A549 (cell line): ENCODE measurements at regions not wholly inside any gene's neighbourhood (a gene's known extent, or its start where the extent isn't known, plus 50 kb on each side); places are given as distances from the start of the nearest gene placed in this dataset.

Experiments
- ATAC-seq, 2 experiments: fragments of 200-7000 bp in 1 of 2; fragments of >200 bp in 1 of 2; cut with Nextera tagmentation in 1 of 2; cut with Tn5 transposase in 1 of 2; 3 replicates each; pipeline versions ENCODE4 v1.8.0 to v1.9.1; 2018 to 2020; ENCODE audit warnings: mild to moderate bottlenecking in 1 of 2, moderate library complexity in 1 of 2
- CTCF ChIA-PET: fragments of 300-600 bp; sonication (Branson Sonifier 250); formaldehyde crosslinking; extraction: SDS; loops from one replicate; lab custom pipeline; 2021; ENCODE audit warnings: antibody characterized with exemption, inconsistent platforms; lab: Yijun Ruan, JAX
- POLR2A ChIA-PET: fragments of 350-600 bp; formaldehyde crosslinking; extraction: SDS; loops from one replicate; lab custom pipeline; 2021; ENCODE audit warnings: antibody characterized with exemption, inconsistent platforms; lab: Yijun Ruan, JAX
- DNase-seq, 2 experiments: peaks; one replicate each; pipeline versions ENCODE4 v3.0.0 to v3.0.0-alpha.2; 2011 to 2016; ENCODE audit warnings: low read depth in 1 of 2, low spot score in 1 of 2
- FAIRE-seq: peaks from 2 replicates; lab custom pipeline; 2011; peaks lifted over from hg19 to GRCh38; lab: Jason Lieb, UNC
- H3K27ac ChIP-seq, 2 experiments: fragments of >200 bp; sonication (Bioruptor Twin); formaldehyde crosslinking; 3 replicates each; pipeline ENCODE4 v1.5.1; 2016 to 2017
- H3K4me1 ChIP-seq: fragments of >200 bp; sonication (Bioruptor Twin); formaldehyde crosslinking; 3 replicates; pipeline ENCODE4 v1.6.1; 2016
- H3K4me2 ChIP-seq: fragments of >200 bp; sonication (Bioruptor Twin); formaldehyde crosslinking; 3 replicates; pipeline ENCODE4 v1.6.1; 2016
- H3K4me3 ChIP-seq: fragments of >200 bp; sonication (Bioruptor Twin); formaldehyde crosslinking; 3 replicates; pipeline ENCODE4 v1.5.1; 2016
- H3K9me3 ChIP-seq: fragments of >200 bp; sonication (Bioruptor Twin); formaldehyde crosslinking; 3 replicates; pipeline ENCODE4 v1.6.1; 2016
- ATOH8 ChIP-seq: fragments of 250-450 bp; sonication (Bioruptor Pico); IDR thresholded peaks from 2 replicates; pipeline ENCODE4 v1.5.0; 2020; ENCODE audit warnings: low read depth, mild to moderate bottlenecking, moderate library complexity
- BHLHE40 ChIP-seq: IDR thresholded peaks from 2 replicates; pipeline ENCODE4 v1.6.1; 2012; ENCODE audit warnings: low read depth, low read length, inconsistent platforms
- CBX2 ChIP-seq: fragments of 200-600 bp; sonication (generic); IDR thresholded peaks from 2 replicates; pipeline ENCODE4 v1.6.1; 2016; ENCODE audit warnings: low read depth, mild to moderate bottlenecking, borderline replicate concordance
- CBX8 ChIP-seq: fragments of 200-600 bp; sonication (generic); IDR thresholded peaks from 2 replicates; pipeline ENCODE4 v1.6.1; 2016
- CHD2 ChIP-seq: fragments of 150-350 bp; IDR thresholded peaks from 2 replicates; pipeline ENCODE4 v1.6.1; 2014; ENCODE audit warnings: low read length; ENCODE audit not compliant: partially characterized antibody
- CHD4 ChIP-seq: fragments of 200-600 bp; sonication (generic); IDR thresholded peaks from 2 replicates; pipeline ENCODE4 v1.6.1; 2016; ENCODE audit warnings: antibody characterized with exemption, mild to moderate bottlenecking, borderline replicate concordance
- EHF ChIP-seq: fragments of 250-450 bp; sonication (Bioruptor Pico); IDR thresholded peaks from 2 replicates; pipeline ENCODE4 v1.5.0; 2020; ENCODE audit warnings: mild to moderate bottlenecking
- ELK1 ChIP-seq: fragments of 150-350 bp; IDR thresholded peaks from 2 replicates; pipeline ENCODE4 v1.6.1; 2014; ENCODE audit warnings: low read depth, mild to moderate bottlenecking, low read length
- ESRRA ChIP-seq: fragments of 150-350 bp; IDR thresholded peaks from 2 replicates; pipeline ENCODE4 v1.6.1; 2014; ENCODE audit warnings: mild to moderate bottlenecking, low read length, borderline replicate concordance
- FOSB ChIP-seq: fragments of 250-450 bp; sonication (Bioruptor Pico); IDR thresholded peaks from 2 replicates; pipeline ENCODE4 v1.5.0; 2020; ENCODE audit warnings: mild to moderate bottlenecking, moderate library complexity
- GATA3 ChIP-seq: IDR thresholded peaks from 2 replicates; pipeline ENCODE4 v1.6.1; 2012; ENCODE audit warnings: borderline replicate concordance
- HOXA7 ChIP-seq: fragments of 250-450 bp; sonication (Bioruptor Pico); IDR thresholded peaks from 2 replicates; pipeline ENCODE4 v1.5.0; 2020; ENCODE audit warnings: mild to moderate bottlenecking, moderate library complexity
- HOXB13 ChIP-seq: fragments of 250-450 bp; sonication (Bioruptor Pico); IDR thresholded peaks from 2 replicates; pipeline ENCODE4 v1.5.0; 2020; ENCODE audit warnings: low read depth, mild to moderate bottlenecking, moderate library complexity
- JUNB ChIP-seq: fragments of >200 bp; sonication (Bioruptor Twin); formaldehyde crosslinking; IDR thresholded peaks from 2 replicates; pipeline ENCODE4 v1.6.1; 2016
- KDM1A ChIP-seq: fragments of 200-600 bp; sonication (generic); IDR thresholded peaks from 2 replicates; pipeline ENCODE4 v1.6.1; 2016; ENCODE audit warnings: low read depth, mild to moderate bottlenecking
- MAFK ChIP-seq: fragments of 450-650 bp; IDR thresholded peaks from 2 replicates; pipeline ENCODE4 v1.6.1; 2014; ENCODE audit not compliant: partially characterized antibody
- MYC ChIP-seq: IDR thresholded peaks from 2 replicates; pipeline ENCODE4 v1.6.1; 2012; ENCODE audit warnings: mild to moderate bottlenecking, inconsistent platforms, low read length, improper control_type of control experiment, borderline replicate concordance
- NR3C1 ChIP-seq: fragments of >200 bp; sonication (Bioruptor Twin); formaldehyde crosslinking; IDR thresholded peaks from 3 replicates; pipeline ENCODE4 v1.6.1; 2017
- PBX3 ChIP-seq: IDR thresholded peaks from 2 replicates; pipeline ENCODE4 v1.6.1; 2012
- POLR2AphosphoS2 ChIP-seq: conservative IDR thresholded peaks from 2 replicates; pipeline ENCODE4 v1.6.1; 2012; ENCODE audit warnings: low read length, improper control_type of control experiment, inconsistent platforms
- SMC3 ChIP-seq: fragments of >200 bp; sonication (Bioruptor Twin); formaldehyde crosslinking; IDR thresholded peaks from 3 replicates; pipeline ENCODE4 v1.6.1; 2018; ENCODE audit warnings: inconsistent platforms
- TFCP2L1 ChIP-seq: fragments of 250-450 bp; sonication (Bioruptor Pico); IDR thresholded peaks from 2 replicates; pipeline ENCODE4 v1.5.0; 2021; ENCODE audit warnings: mild to moderate bottlenecking
- TP53 ChIP-seq: fragments of 250-450 bp; sonication (Bioruptor Pico); IDR thresholded peaks from 2 replicates; pipeline ENCODE4 v1.5.0; 2021; ENCODE audit warnings: mild to moderate bottlenecking, moderate library complexity
- USF2 ChIP-seq: fragments of 450-650 bp; IDR thresholded peaks from 2 replicates; pipeline ENCODE4 v1.6.1; 2014; ENCODE audit warnings: antibody characterized with exemption
- ZC3H11A ChIP-seq: fragments of 450-650 bp; IDR thresholded peaks from 2 replicates; pipeline ENCODE4 v1.6.1; 2014; ENCODE audit warnings: antibody characterized with exemption, mild to moderate bottlenecking
- ZFP36 ChIP-seq: fragments of 450-650 bp; IDR thresholded peaks from 2 replicates; pipeline ENCODE4 v1.6.1; 2014; ENCODE audit warnings: borderline replicate concordance; ENCODE audit not compliant: partially characterized antibody
- ZNF302 ChIP-seq: fragments of 250-450 bp; sonication (Bioruptor Pico); IDR thresholded peaks from 2 replicates; pipeline ENCODE4 v1.9.0; 2021; ENCODE audit warnings: inconsistent platforms, mild to moderate bottlenecking, moderate library complexity
- ZSCAN20 ChIP-seq: fragments of 250-450 bp; sonication (Bioruptor Pico); IDR thresholded peaks from 2 replicates; pipeline ENCODE4 v1.8.0; 2022; ENCODE audit warnings: mild to moderate bottlenecking, moderate library complexity
- whole genome bisulfite sequencing: methylation state at CpG from one replicate; pipeline ENCODE4 v1.1.6; 2017; ENCODE audit errors: missing lambda C conversion rate; 5-methylcytosine and 5-hydroxymethylcytosine counted together

- Histone ChIP-seq H3K9me3 (no peaks in the 10 kb centered on the region), H3K4me2 (no peak overlapping the region; the same call in 2 of the 3 replicates), H3K4me1 (peaks cover 18% of the 10 kb centered on the region), H3K27ac (peak overlapping the region in 1 of 2 experiments; percentile 77; a peak in 2 of 6 replicates), H3K4me3 (no peak overlapping the region)
- DNase-seq (no peak), ATAC-seq (no peak), FAIRE-seq (no peak)
- WGBS, result 79% methylated on average over 1 of the region's 1 CpG
- no peak for TF ChIP-seq ATOH8 (CRISPR knock-in tag)
- TF ChIP-seq TP53, result no peak
- TF ChIP-seq BHLHE40, result no peak
- TF ChIP-seq GATA3, result no peak
- TF ChIP-seq POLR2AphosphoS2, result no peak
- no peak for TF ChIP-seq HOXA7 (CRISPR knock-in tag)
- TF ChIP-seq ZC3H11A, result no peak
- no peak for TF ChIP-seq ZNF302 (CRISPR knock-in tag)
- TF ChIP-seq MAFK, result no peak
- TF ChIP-seq CHD4, result no peak
- no peak for TF ChIP-seq PBX3
- TF ChIP-seq CHD2, result no peak
- TF ChIP-seq MYC, result no peak
- no peak for TF ChIP-seq ESRRA
- TF ChIP-seq JUNB, result no peak
- no peak for TF ChIP-seq NR3C1
- no peak for TF ChIP-seq KDM1A
- TF ChIP-seq EHF (CRISPR knock-in tag), result no peak
- no peak for TF ChIP-seq USF2
- TF ChIP-seq CBX8, result no peak
- ChIA-PET POLR2A (no interaction called here), CTCF (interaction anchor here (0.8 to 2.5 kb wide), 4 partner anchors 13 to 21 kb away, joined by 3 to 7 read pairs (median 4); no protein-coding TSS in a partner anchor)
Observed at GRCh38 chr15:70525551-70525950, 237.8 kb downstream of the UACA start.

GRCh38 chr15:70524470-70524869 lies 238.9 kb downstream of the UACA start:
- H3K9me3 ChIP-seq, result no peaks in the 10 kb centered on the region
- ATAC-seq (no peak), FAIRE-seq (no peak), DNase-seq (no peak)
- ChIA-PET CTCF (interaction anchor here (0.8 to 2.5 kb wide), 6 partner anchors 8 to 44 kb away, joined by 3 to 16 read pairs (median 4); no protein-coding TSS in a partner anchor), POLR2A (no interaction called here)
- no peak overlapping the region for H3K4me3 ChIP-seq
- peaks cover 18% of the 10 kb centered on the region for H3K4me1 ChIP-seq
- H3K27ac ChIP-seq, result no peak overlapping the region
- 85% methylated on average over 6 of the region's 6 CpGs for WGBS
- no peak overlapping the region for H3K4me2 ChIP-seq
- TF ChIP-seq ZFP36 (no peak), SMC3 (no peak), NR3C1 (no peak), ELK1 (no peak), ZNF302 (CRISPR knock-in tag) (no peak), HOXB13 (no peak), FOSB (CRISPR knock-in tag) (no peak), CBX2 (no peak), CHD2 (no peak), TFCP2L1 (CRISPR knock-in tag) (no peak), ZSCAN20 (CRISPR knock-in tag) (no peak)
